CD8-positive, alpha-beta memory T cell (primary cell): ENCODE measurements at regions not wholly inside any gene's neighbourhood (a gene's known extent, or its start where the extent isn't known, plus 50 kb on each side); places are given as distances from the start of the nearest gene placed in this dataset.

Experiments
- CTCF ChIA-PET: fragments of 350-600 bp; sonication (Branson Sonifier 250); formaldehyde crosslinking; loops from one replicate; lab custom pipeline; 2021; ENCODE audit warnings: antibody characterized with exemption; lab: Charles Lee
- POLR2A ChIA-PET: fragments of 350-600 bp; sonication (Branson Sonifier 250); formaldehyde crosslinking; loops from one replicate; lab custom pipeline; 2021; ENCODE audit warnings: antibody characterized with exemption; lab: Charles Lee
- DNase-seq, 5 donors: peaks; one replicate each; pipeline versions ENCODE4 v3.0.0 to v3.0.0-alpha.2; 2020 to 2022; ENCODE audit warnings: mixed read lengths in 1 of 5
- H3K27ac ChIP-seq: one replicate; pipeline ENCODE4 v1.7.0; 2013; ENCODE audit warnings: low read depth, mild to moderate bottlenecking, low read length, moderate library complexity
- H3K27me3 ChIP-seq: 2 replicates; pipeline ENCODE4 v1.7.0; 2013; ENCODE audit warnings: low read length, mild to moderate bottlenecking; ENCODE audit not compliant: insufficient read depth, poor library complexity, severe bottlenecking
- H3K36me3 ChIP-seq: 2 replicates; pipeline ENCODE4 v1.7.0; 2013; ENCODE audit warnings: mild to moderate bottlenecking, low read length, moderate library complexity; ENCODE audit not compliant: insufficient read depth
- H3K4me1 ChIP-seq: 2 replicates; pipeline ENCODE4 v1.7.0; 2013; ENCODE audit warnings: mild to moderate bottlenecking, low read length, moderate library complexity; ENCODE audit not compliant: insufficient read depth
- H3K4me3 ChIP-seq: 2 replicates; pipeline ENCODE4 v1.7.0; 2013; ENCODE audit warnings: mild to moderate bottlenecking, low read length
- H3K9me3 ChIP-seq: 2 replicates; pipeline ENCODE4 v1.7.0; 2013; ENCODE audit warnings: mild to moderate bottlenecking, low read length
- H3K27ac Mint-ChIP-seq, 8 donors: one replicate each; pipeline ENCODE4 v1.8.0; 2020 to 2021; ENCODE audit warnings: mixed read lengths in 8 of 8, mild to moderate bottlenecking in 6 of 8, inconsistent platforms in 3 of 8, moderate library complexity in 3 of 8
- H3K27me3 Mint-ChIP-seq, 2 donors: one replicate each; pipeline ENCODE4 v1.8.0; 2020 to 2021; ENCODE audit warnings: mixed read lengths in 2 of 2, mild to moderate bottlenecking in 1 of 2, moderate library complexity in 1 of 2
- H3K36me3 Mint-ChIP-seq, 3 donors: one replicate each; pipeline ENCODE4 v1.8.0; 2020 to 2021; ENCODE audit warnings: mixed read lengths in 3 of 3, inconsistent platforms in 1 of 3, mild to moderate bottlenecking in 1 of 3
- H3K4me1 Mint-ChIP-seq, 3 donors: one replicate each; pipeline ENCODE4 v1.8.0; 2020 to 2021; ENCODE audit warnings: mixed read lengths in 3 of 3, inconsistent platforms in 1 of 3, mild to moderate bottlenecking in 1 of 3
- H3K4me3 Mint-ChIP-seq, 7 donors: one replicate each; pipeline ENCODE4 v1.8.0; 2020 to 2021; ENCODE audit warnings: mixed read lengths in 7 of 7, mild to moderate bottlenecking in 6 of 7, moderate library complexity in 4 of 7, inconsistent platforms in 2 of 7
- H3K9me3 Mint-ChIP-seq, 5 donors: one replicate each; pipeline ENCODE4 v1.8.0; 2020 to 2022; ENCODE audit warnings: mixed read lengths in 5 of 5, mild to moderate bottlenecking in 3 of 5, moderate library complexity in 2 of 5, inconsistent platforms in 1 of 5

DNA sequence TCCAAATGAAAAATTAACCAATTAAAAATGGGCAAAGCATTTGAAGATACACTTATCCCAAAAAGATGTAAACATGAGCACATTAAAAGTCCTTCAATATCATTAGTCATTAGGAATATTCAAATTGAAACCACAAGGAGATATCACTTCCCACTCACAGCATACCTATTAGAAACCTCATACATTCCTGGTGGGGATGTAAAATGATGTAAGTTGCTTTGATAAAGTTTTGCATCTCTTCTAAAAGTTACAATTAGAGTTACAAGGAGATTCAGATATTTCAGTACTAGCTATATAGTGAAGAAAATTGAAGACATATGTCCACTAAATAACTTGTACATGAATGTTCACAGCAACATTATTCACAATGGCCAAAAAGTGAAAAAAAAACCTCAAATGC is 1109.3 kb upstream of the LCORL start:
- Histone ChIP-seq H3K4me1 (no peaks in the 10 kb centered on the region), H3K27ac (no peak overlapping the region), H3K36me3 (no peaks in the 10 kb centered on the region), H3K9me3 (no peaks in the 10 kb centered on the region), H3K27me3 (no peaks in the 10 kb centered on the region), H3K4me3 (no peak overlapping the region)
- H3K27ac Mint-ChIP-seq: no peak overlapping the region
- H3K36me3 Mint-ChIP-seq: no peaks in the 10 kb centered on the region
- ChIA-PET CTCF (no interaction called here), POLR2A (no interaction called here)
- H3K4me1 Mint-ChIP-seq: no peaks in the 10 kb centered on the region
- peaks cover 1 to 26% (median 6%) of the 10 kb centered on the region in 5 donors for H3K9me3 Mint-ChIP-seq
- DNase-seq: no peak
- no peak overlapping the region for H3K4me3 Mint-ChIP-seq
- H3K27me3 Mint-ChIP-seq: no peaks in the 10 kb centered on the region

DNA sequence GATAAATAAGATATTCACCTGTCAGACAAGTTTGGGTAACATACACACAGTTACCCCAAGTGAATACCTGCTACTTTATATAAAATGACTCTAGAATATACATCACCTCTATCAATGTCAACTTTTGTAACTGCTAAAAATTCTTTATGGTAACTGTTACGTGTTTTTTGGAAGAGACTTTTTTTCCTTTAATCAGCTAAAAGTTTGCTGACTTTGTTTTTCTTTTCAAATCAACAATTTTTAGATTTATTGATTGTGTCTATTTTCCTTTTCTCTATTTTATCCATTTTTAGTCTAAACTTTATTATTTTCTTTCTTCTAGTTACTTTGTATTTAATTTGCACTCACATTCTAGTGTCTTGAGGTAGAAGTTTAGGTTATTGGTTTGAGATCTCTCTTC is 1106.6 kb upstream of the LCORL start:
- no peaks in the 10 kb centered on the region for H3K27me3 ChIP-seq
- CTCF ChIA-PET: no interaction called here
- H3K27me3 Mint-ChIP-seq: no peaks in the 10 kb centered on the region
- no peaks in the 10 kb centered on the region for H3K36me3 ChIP-seq
- no peaks in the 10 kb centered on the region for H3K36me3 Mint-ChIP-seq
- H3K27ac Mint-ChIP-seq: no peak overlapping the region
- no peak overlapping the region for H3K4me3 Mint-ChIP-seq
- H3K27ac ChIP-seq: no peak overlapping the region
- POLR2A ChIA-PET: no interaction called here
- no peaks in the 10 kb centered on the region for H3K4me1 ChIP-seq
- no peaks in the 10 kb centered on the region for H3K9me3 ChIP-seq
- no peak for DNase-seq
- no peak overlapping the region for H3K4me3 ChIP-seq
- H3K4me1 Mint-ChIP-seq: no peaks in the 10 kb centered on the region
- peaks cover 3 to 33% (median 6%) of the 10 kb centered on the region in 5 donors for H3K9me3 Mint-ChIP-seq

DNA sequence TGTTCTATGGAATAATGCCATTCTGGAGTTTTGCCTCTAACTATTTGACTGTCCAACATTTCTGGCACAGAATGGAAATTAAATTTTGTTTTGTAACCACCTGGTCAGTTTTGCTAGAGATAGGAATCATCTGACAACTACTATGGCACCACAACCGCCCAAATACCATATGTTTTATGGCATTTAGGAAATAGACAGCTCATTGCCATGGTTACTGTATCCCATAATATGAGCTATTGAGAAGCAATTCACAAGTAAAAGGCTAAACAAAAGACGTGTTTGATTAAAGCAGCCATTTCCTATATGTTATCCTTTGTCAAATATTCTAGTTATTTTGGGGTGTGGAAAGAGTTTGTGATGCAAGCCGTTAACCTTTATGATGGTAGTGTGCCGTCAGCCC is 1105.3 kb upstream of the LCORL start:
- ChIA-PET POLR2A (no interaction called here), CTCF (no interaction called here)
- H3K9me3 Mint-ChIP-seq: peaks cover 3 to 28% (median 4%) of the 10 kb centered on the region in 5 donors
- Histone ChIP-seq H3K4me1 (no peaks in the 10 kb centered on the region), H3K27ac (no peak overlapping the region), H3K36me3 (no peaks in the 10 kb centered on the region), H3K9me3 (no peaks in the 10 kb centered on the region), H3K4me3 (no peak overlapping the region), H3K27me3 (no peaks in the 10 kb centered on the region)
- H3K4me1 Mint-ChIP-seq: no peaks in the 10 kb centered on the region
- no peak overlapping the region for H3K27ac Mint-ChIP-seq
- no peak overlapping the region for H3K4me3 Mint-ChIP-seq
- peaks cover 0 to 2% of the 10 kb centered on the region in 2 donors for H3K27me3 Mint-ChIP-seq
- H3K36me3 Mint-ChIP-seq: no peaks in the 10 kb centered on the region
- no peak for DNase-seq

DNA sequence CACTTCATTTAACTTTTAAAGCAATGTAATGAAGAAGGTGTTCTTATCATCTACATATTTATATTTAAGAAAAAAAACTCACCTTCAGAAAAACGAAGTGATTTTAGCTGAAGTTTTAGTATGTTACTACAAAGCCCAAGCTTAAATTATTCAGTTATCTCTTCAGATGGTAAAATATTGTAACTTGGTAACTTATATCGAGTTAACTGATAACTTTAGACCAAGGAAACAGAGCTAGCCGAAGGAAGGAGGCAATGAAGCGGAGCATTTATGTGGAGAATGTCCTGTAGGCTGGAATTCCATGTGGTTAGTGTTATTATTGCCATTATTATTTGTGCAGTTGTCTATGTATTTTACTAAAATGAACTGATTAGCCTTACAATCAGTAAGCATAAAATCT is 1102.1 kb upstream of the LCORL start:
- H3K27me3 ChIP-seq: no peaks in the 10 kb centered on the region
- no peaks in the 10 kb centered on the region for H3K36me3 Mint-ChIP-seq
- no peak overlapping the region for H3K4me3 Mint-ChIP-seq
- no peaks in the 10 kb centered on the region for H3K4me1 Mint-ChIP-seq
- no peaks in the 10 kb centered on the region for H3K9me3 ChIP-seq
- POLR2A ChIA-PET: no interaction called here
- no peak overlapping the region for H3K27ac Mint-ChIP-seq
- H3K9me3 Mint-ChIP-seq: peaks cover 0 to 39% (median 4%) of the 10 kb centered on the region in 5 donors
- no peak for DNase-seq
- H3K4me3 ChIP-seq: no peak overlapping the region
- no peaks in the 10 kb centered on the region for H3K36me3 ChIP-seq
- peaks cover 0 to 2% of the 10 kb centered on the region in 2 donors for H3K27me3 Mint-ChIP-seq
- CTCF ChIA-PET: no interaction called here
- H3K4me1 ChIP-seq: no peaks in the 10 kb centered on the region
- no peak overlapping the region for H3K27ac ChIP-seq

DNA sequence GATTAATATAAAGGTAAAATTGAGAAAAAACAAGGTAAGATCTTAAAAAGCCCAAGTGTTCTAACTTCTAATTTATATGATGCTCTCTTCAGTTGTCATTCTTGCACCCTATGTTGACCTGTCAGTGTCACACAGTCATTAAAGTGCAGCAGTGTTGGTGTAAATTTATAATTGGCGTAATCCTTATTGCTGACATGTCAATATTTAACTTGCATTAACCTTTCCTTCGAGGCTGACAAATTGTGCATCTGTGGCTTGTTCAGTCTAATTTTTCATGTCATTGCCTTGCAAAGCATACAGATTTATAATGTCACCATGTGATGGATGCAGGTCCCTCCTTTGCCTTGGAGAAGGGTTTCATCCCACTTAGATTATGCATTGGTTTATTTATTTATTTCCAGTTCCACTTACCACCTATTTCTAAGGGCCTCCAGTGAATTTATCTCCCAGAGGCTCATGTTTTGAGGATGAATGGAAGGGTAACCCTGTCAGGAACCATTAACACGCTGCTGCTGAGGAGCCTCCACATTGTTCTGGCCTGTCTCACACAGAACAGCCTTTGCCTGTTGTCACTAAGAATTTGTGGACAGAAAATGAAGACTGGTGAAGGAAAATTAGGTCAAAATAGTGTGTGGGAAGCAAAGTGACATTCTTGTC is 1098.5 kb upstream of the LCORL start:
- ChIA-PET CTCF (no interaction called here), POLR2A (no interaction called here)
- Mint-ChIP-seq H3K27me3 (peaks cover 0 to 2% of the 10 kb centered on the region in 2 donors), H3K36me3 (no peaks in the 10 kb centered on the region), H3K27ac (no peak overlapping the region), H3K4me1 (no peaks in the 10 kb centered on the region), H3K9me3 (peaks cover 0 to 33% (median 2%) of the 10 kb centered on the region in 5 donors), H3K4me3 (no peak overlapping the region)
- H3K27me3 ChIP-seq: no peaks in the 10 kb centered on the region
- H3K27ac ChIP-seq: no peak overlapping the region
- DNase-seq: no peak
- H3K4me3 ChIP-seq: no peak overlapping the region
- no peaks in the 10 kb centered on the region for H3K4me1 ChIP-seq
- no peaks in the 10 kb centered on the region for H3K36me3 ChIP-seq
- H3K9me3 ChIP-seq: no peaks in the 10 kb centered on the region

DNA sequence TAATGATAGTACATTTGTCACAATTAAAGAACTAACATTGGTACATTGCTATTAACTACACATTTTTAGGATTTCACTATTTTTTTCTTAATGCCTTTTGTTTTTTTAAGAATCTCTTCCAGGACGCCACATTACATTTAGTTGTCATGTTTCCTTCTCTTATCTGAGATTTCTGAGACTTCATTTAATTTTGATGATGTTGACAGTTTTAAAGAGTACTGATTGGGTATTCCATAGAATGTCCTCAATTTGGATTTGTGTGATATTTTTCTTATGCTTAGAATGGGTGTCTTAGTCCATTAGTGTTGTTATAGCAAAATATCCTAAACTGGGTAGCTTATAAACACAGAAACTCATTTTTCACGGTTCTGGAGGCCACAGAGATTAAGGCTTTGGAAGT is 1095.5 kb upstream of the LCORL start:
- no peaks in the 10 kb centered on the region for H3K4me1 Mint-ChIP-seq

DNA sequence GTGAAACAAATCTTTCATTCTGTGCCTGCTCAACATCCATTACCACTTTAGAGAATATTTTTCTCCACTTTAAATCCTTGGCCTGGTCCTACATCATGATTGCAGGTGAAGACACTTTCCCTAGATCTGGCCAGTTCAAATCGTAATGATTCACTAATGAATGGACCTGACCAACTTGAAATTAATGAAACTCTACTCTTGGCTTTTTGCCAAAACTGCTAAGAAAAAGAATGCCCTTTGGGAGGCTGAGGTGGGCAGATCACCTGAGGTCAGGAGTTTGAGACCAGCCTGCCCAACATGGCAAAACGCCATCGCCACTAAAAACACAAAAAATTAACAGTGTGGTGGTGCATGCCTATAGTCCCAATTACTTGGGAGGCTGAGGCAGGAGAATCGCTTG is 1082.6 kb upstream of the LCORL start:
- H3K27me3 ChIP-seq: no peaks in the 10 kb centered on the region
- DNase-seq: no peak
- H3K4me1 ChIP-seq: no peaks in the 10 kb centered on the region
- no peak overlapping the region for H3K4me3 ChIP-seq
- H3K9me3 Mint-ChIP-seq: peaks cover 5 to 35% (median 14%) of the 10 kb centered on the region in 5 donors
- no peak overlapping the region for H3K4me3 Mint-ChIP-seq
- no peaks in the 10 kb centered on the region for H3K4me1 Mint-ChIP-seq
- ChIA-PET CTCF (no interaction called here), POLR2A (no interaction called here)
- H3K36me3 Mint-ChIP-seq: no peaks in the 10 kb centered on the region
- no peaks in the 10 kb centered on the region for H3K9me3 ChIP-seq
- no peak overlapping the region for H3K27ac Mint-ChIP-seq
- H3K27me3 Mint-ChIP-seq: no peaks in the 10 kb centered on the region
- no peak overlapping the region for H3K27ac ChIP-seq
- H3K36me3 ChIP-seq: no peaks in the 10 kb centered on the region

More for the DNA sequence above, 1095.5 kb upstream of the LCORL start:
- Mint-ChIP-seq H3K9me3 (peaks cover 0 to 31% (median 3%) of the 10 kb centered on the region in 5 donors), H3K27ac (no peak overlapping the region), H3K27me3 (no peaks in the 10 kb centered on the region), H3K4me3 (no peak overlapping the region), H3K36me3 (no peaks in the 10 kb centered on the region)
- DNase-seq: no peak
- no peaks in the 10 kb centered on the region for H3K4me1 ChIP-seq
- H3K27me3 ChIP-seq: no peaks in the 10 kb centered on the region
- no peaks in the 10 kb centered on the region for H3K9me3 ChIP-seq
- POLR2A ChIA-PET: no interaction called here
- H3K4me3 ChIP-seq: no peak overlapping the region
- no peaks in the 10 kb centered on the region for H3K36me3 ChIP-seq
- CTCF ChIA-PET: no interaction called here
- no peak overlapping the region for H3K27ac ChIP-seq

DNA sequence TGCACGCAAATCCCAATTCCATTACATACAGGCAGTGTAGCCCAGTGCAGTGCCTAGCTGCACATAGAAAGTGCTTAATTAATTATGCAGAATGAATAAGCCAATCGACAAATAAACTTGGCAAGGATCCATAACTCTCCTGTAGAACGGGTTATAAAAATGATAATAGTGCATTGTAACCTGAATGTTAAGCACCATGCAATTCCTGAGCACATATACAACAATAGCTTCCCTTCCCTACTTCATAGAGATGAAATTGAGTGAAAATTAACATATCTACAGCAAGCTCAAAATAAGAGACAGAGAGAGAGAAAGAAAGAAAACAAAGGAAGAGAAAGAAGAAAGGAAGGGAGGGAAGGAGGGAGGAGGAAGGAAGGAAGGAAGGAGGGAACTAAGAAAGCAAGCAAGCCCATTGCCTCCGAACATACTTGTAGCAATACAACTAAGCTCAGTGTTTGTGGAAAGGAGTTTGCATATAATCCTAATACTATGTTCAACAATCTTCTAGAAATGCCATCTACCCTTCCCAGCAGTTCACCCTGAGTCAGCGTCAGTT is 1074.0 kb upstream of the LCORL start:
- ChIA-PET POLR2A (no interaction called here), CTCF (no interaction called here)
- H3K4me3 Mint-ChIP-seq: no peak overlapping the region
- no peaks in the 10 kb centered on the region for H3K9me3 ChIP-seq
- no peak overlapping the region for H3K27ac Mint-ChIP-seq
- H3K4me3 ChIP-seq: no peak overlapping the region
- H3K36me3 Mint-ChIP-seq: no peaks in the 10 kb centered on the region
- peaks cover 10 to 15% (median 13%) of the 10 kb centered on the region in 5 donors for H3K9me3 Mint-ChIP-seq
- H3K4me1 Mint-ChIP-seq: no peaks in the 10 kb centered on the region
- no peak overlapping the region for H3K27ac ChIP-seq
- H3K27me3 ChIP-seq: no peaks in the 10 kb centered on the region
- H3K36me3 ChIP-seq: no peaks in the 10 kb centered on the region
- DNase-seq: no peak
- H3K27me3 Mint-ChIP-seq: no peaks in the 10 kb centered on the region
- no peaks in the 10 kb centered on the region for H3K4me1 ChIP-seq
